Frontal cortex (tissue), 3 donors: ENCODE measurements at regions not wholly inside any gene's neighbourhood (a gene's known extent, or its start where the extent isn't known, plus 50 kb on each side); places are given as distances from the start of the nearest gene placed in this dataset.

Experiments used
- DNase-seq, 2 donors: peaks; one replicate each; pipeline ENCODE4 v3.0.0; 2012; ENCODE audit warnings: low spot score in 2 of 2
- FAIRE-seq: peaks from 2 replicates; lab custom pipeline; 2012; peaks lifted over from hg19 to GRCh38; lab: Jason Lieb, UNC
- donor health status: control.
- donor health status: control.
- donor health status: control.

DNA sequence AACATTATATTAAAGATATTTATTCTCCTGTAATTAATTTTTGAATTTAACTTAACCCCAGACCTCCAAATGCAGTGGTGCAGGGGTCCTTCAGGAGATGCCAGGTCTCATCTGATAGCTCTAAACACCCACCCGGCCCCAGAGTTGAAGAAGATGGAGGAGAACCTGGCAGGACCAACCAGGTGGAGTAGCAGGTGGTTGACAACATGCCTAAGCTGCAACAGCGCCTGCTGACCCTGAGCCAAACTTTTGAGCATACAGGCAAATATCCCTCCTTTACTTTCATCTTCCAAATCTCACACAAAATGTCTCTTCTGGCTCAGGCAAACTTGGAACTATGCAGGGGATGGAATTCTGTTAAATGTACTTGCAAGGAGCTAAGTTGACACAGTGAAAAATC is 145.3 kb upstream of the TCF21 start:
- FAIRE-seq: no peak

GRCh38 chr6:133746417-133746770 is 142.5 kb upstream of the TCF21 start:
- FAIRE-seq (no peak), DNase-seq (no peak)

More for the DNA sequence above, 145.3 kb upstream of the TCF21 start:
- DNase-seq: no peak

- no peak for FAIRE-seq
- DNase-seq: no peak
Measured at GRCh38 chr6:133748628-133749027, 140.3 kb upstream of the TCF21 start.

- DNase-seq (no peak), FAIRE-seq (no peak)
Measured at GRCh38 chr6:133749427-133749826, 139.5 kb upstream of the TCF21 start.

DNA sequence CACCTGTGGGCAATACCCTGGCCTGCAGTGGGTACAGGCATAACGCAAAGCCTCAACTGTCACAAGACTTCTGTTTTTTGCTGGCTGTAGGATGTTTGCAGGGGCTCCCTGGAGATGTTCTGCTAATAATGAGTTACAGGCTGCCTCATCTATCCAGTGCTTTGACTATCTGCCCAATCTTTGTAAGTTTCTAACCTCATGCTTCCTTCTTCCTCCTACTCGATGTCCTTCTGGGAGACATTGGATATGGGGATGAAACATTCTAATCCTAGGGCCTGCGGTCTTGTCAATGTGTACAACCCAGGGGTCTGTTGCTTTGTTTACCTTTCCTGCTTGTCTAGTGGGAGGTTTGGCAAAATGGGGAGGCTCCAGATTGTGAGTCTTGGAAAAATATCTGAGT is 136.8 kb upstream of the TCF21 start:
- FAIRE-seq: no peak
- DNase-seq: no peak

- DNase-seq: no peak
- no peak for FAIRE-seq
Measured at GRCh38 chr6:133753756-133754155, 135.2 kb upstream of the TCF21 start.

- FAIRE-seq (no peak), DNase-seq (no peak)
Measured at GRCh38 chr6:133754298-133754697, 134.6 kb upstream of the TCF21 start.

DNA sequence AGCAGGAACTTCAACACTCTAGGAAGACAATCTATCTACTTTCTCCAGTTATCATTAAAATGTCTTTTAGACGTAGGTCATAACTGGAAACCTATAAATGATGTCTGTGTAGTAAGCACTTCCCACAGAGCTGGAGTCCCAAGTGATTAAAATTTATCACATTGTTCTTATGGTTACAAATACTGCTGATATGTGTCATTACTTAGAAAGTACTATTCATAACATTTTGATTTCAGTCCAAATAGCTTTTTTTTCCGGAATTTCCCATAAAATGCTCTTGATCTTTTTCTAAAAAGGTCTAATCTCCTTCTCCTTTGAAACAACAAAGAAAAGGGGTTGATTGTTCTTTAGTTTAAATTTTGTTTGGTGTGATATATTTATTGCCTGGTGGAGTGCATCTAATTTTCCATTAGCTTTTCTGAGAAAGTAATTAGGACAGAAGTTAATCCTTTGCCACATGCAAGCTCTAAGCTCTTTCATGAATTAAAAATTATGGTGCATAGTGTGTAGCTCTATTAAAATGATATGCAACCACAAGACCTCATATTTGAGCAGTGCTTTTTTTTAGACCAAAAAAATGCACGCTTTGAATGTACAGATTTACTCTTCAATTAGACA is 132.7 kb upstream of the TCF21 start:
- no peak for FAIRE-seq

DNA sequence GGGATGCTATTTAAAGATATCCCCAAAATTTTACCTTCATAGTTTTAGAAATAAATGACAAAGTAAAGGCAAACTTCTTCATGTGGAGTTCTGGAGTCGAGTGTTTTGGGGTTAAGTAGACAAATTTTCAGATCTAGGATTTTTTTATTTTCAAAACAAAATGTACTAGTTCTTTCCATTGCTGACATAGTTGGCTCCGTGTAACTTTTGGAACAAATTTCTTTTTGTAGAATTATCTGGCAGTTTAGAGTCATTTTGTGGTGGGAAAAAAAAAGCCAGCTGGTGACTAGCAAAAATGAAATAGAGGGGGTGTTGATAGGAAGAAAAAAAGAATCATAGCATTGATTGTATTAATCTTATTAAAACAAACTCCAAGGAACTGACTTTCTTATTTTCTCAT is 131.6 kb upstream of the TCF21 start:
- FAIRE-seq: no peak
- DNase-seq: no peak

More for the DNA sequence above, 132.7 kb upstream of the TCF21 start:
- DNase-seq: no peak

GRCh38 chr6:133758815-133759335 is 130.0 kb upstream of the TCF21 start:
- FAIRE-seq (no peak), DNase-seq (no peak)

DNA sequence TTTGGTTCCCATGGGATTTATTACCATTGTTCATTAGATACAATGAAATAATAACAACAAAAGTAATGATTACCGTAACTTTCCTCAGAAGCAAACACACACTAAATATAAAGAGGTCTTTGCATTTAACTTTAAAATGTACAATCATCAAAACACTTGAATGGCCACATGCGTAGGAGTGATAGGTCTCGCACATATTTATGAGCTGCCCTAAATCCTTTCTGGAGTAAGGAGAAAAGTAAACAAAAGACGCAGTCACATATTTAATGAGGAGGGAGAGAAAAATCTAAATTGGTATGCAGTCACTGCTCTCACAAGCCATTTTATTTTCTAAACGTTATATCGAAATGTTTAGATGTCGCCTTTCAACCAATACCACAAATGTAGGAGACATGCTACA is 129.4 kb upstream of the TCF21 start:
- DNase-seq (no peak), FAIRE-seq (no peak)

DNA sequence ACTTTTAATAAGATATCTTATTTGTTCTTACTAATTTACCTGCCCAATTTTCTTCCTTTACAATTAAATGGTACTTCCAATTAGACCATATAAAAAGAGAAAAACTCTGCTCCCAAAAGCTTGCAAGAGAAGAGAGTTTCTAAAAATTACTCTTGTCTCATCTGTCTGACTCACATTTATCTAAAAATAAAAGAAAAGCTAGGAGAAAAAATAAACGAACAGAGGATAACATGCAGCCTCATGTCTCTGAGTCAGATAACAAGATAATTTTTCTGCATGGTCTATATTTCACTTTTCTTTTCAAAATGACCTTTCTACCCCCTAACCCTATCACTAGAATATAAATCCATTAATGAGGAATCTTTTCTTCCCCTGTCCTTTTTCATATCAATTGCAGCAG is 127.2 kb upstream of the TCF21 start:
- DNase-seq: no peak
- no peak for FAIRE-seq

- no peak for DNase-seq
- FAIRE-seq: no peak
Measured at GRCh38 chr6:133764008-133764753, 124.7 kb upstream of the TCF21 start.

DNA sequence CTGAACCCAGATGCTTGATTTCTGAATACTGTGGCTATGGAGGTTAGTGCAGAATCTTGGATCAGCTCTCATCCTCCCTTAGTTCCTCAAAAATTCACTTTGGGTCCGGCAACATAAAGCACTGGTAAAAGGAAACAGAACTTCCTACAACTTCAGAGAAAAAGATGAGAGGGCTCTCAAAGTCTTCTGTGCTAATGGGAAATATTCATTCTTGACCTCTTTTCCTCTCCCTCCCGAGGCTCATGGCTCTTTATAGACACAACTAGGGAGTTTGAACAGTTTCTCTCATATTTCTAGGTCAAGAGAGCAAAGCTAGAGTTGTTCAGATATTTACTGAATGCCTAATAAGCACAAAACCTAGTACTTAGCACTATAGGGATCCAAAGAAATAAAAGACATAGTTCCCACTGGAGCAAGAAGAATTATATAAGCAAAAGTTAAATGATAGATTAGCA is 124.1 kb upstream of the TCF21 start:
- DNase-seq (no peak), FAIRE-seq (no peak)

GRCh38 chr6:133767357-133767970 is 121.4 kb upstream of the TCF21 start:
- DNase-seq (no peak), FAIRE-seq (no peak)

DNA sequence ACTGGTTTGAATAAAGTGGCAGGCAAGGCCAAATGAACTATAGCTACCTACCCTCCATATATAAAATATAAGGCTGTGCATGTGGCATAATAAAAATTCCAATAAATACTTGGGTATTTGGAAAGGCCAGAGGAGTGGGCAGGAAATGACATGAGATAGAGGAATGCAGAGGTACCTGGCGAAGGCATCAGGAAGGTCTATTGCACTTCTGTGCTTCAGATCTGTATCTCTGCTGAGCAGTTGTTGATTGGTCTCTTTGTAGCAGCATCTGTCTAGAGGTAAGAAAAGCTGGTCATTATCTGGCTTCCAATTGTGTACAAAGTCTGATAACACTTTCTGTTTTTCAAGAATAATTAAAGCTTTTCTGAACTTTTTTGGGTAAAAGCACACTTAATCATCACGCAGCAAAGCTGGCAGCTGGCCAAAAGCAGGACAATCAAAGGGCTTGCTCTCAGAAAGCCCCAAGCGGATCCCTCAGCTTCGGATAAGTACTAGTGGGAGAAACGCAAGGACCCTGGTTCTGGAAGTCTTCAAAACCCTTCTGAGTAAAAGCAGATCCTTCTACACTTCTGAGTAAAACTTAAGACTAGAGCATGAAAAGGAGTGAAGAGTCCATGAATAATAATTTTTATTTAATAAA is 120.1 kb upstream of the TCF21 start:
- DNase-seq (no peak), FAIRE-seq (no peak)

GRCh38 chr6:133769463-133769862 is 119.5 kb upstream of the TCF21 start:
- FAIRE-seq: no peak
- DNase-seq: no peak

DNA sequence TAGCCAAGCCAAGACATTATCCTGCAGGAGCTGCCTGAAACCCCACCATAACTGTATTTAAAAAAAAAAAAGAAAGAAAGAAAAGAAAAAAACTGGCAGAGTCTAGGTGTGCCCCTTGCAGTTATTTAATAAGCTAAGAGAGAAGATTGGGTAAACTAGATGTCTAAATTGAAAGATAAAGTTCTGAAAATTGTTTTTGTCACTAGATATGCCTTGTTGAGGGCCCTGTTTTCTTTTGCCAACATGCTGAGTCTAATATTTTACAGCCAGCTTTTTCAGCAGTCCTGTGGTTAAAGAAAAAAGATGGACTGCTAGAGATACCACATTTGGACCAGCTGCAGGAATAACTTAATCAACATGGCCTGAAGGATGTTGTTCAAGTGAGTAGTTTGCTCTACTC is 116.3 kb upstream of the TCF21 start:
- FAIRE-seq (no peak), DNase-seq (no peak)

DNA sequence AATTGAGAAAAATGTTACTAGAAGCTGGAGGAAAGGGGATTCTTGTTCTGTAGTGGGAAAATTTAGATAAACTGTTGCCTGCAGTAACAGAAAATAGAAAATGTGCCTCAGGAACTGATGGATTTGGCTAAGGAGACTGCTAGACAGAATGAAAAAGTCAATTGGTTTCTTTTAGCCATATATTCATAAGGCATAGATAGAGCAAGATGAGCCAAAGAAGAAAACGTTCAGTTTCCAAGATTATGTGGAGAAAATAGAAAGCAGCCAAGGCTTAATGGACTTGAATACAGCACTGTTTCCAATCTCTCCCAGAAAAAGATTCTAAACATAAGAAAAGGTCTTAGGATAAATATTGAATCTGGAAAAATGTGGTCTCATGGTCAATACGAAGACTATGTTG is 115.1 kb upstream of the TCF21 start:
- FAIRE-seq (no peak), DNase-seq (no peak)

DNA sequence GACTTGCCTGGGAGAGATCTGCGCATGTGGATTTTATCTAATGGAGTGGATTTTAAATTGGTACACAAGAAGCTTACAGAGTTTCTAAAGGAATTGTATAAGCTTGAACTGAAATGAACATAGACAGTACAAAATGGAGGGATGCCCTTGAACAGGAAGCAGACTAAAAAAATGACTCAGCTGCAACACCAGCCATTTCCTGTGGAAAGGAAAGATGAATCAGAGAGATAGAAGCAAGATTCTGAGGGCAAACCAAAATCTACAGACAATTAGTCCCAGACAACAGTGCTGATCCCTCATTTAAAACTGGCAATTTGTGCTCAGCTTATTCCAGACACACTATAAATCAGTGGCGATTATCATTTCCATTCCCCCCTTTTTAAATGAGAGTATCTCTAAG is 114.6 kb upstream of the TCF21 start:
- no peak for FAIRE-seq
- no peak for DNase-seq
